HEK293 (cell line): ENCODE measurements at regions not wholly inside any gene's neighbourhood (a gene's known extent, or its start where the extent isn't known, plus 50 kb on each side); places are given as distances from the start of the nearest gene placed in this dataset.

Experiments used
- CTCF ChIA-PET: fragments of 350-600 bp; formaldehyde crosslinking; extraction: SDS; loops from one replicate; lab custom pipeline; 2021; ENCODE audit warnings: antibody characterized with exemption; lab: Yijun Ruan, JAX
- POLR2A ChIA-PET: fragments of 300-600 bp; formaldehyde crosslinking; extraction: SDS; loops from one replicate; lab custom pipeline; 2020; ENCODE audit warnings: antibody characterized with exemption, inconsistent platforms; lab: Yijun Ruan, JAX
- H3K27ac ChIP-seq: fragments of 200-500 bp; sonication (Bioruptor generic); 2 replicates; pipeline ENCODE4 v1.5.1; 2014; ENCODE audit warnings: low read depth, low read length, control low read depth, inconsistent platforms; ENCODE audit errors: extremely low read depth
- H3K36me3 ChIP-seq, 2 experiments: fragments of 200-500 bp in 1 of 2; sonication (Bioruptor generic) in 1 of 2; 1 replicate in 1 of 2; 2 replicates in 1 of 2; pipeline ENCODE4 v1.5.1; 2014 to 2017; ENCODE audit warnings: inconsistent platforms in 2 of 2, low read length in 2 of 2; ENCODE audit not compliant: control insufficient read depth in 2 of 2, insufficient read depth in 1 of 2
- H3K4me1 ChIP-seq: fragments of 200-500 bp; sonication (Bioruptor generic); 2 replicates; pipeline ENCODE4 v1.5.1; 2014; ENCODE audit warnings: mild to moderate bottlenecking, low read length, inconsistent platforms; ENCODE audit not compliant: control insufficient read depth, insufficient read depth
- H3K4me3 ChIP-seq: 2 replicates; pipeline ENCODE4 v1.5.1; 2011; ENCODE audit warnings: low read depth, mild to moderate bottlenecking, control low read depth, low read length, moderate library complexity
- H3K9me3 ChIP-seq: fragments of 200-500 bp; sonication (Bioruptor generic); 2 replicates; pipeline ENCODE4 v1.5.1; 2014; ENCODE audit warnings: low read depth, low read length, inconsistent platforms; ENCODE audit not compliant: control insufficient read depth, insufficient read depth
- BCL11B ChIP-seq: fragments of 450-650 bp; formaldehyde crosslinking; IDR thresholded peaks from 2 replicates; pipeline ENCODE4 v1.5.1; 2016; ENCODE audit warnings: low read depth, missing biosample characterization, missing genetic modification characterization
- SCRT1 ChIP-seq: fragments of 450-650 bp; formaldehyde crosslinking; IDR thresholded peaks from 2 replicates; pipeline ENCODE4 v1.5.1; 2016; ENCODE audit warnings: missing biosample characterization, missing genetic modification characterization, borderline replicate concordance
- SCRT2 ChIP-seq: fragments of 450-650 bp; formaldehyde crosslinking; IDR thresholded peaks from 2 replicates; pipeline ENCODE4 v1.5.1; 2016; ENCODE audit warnings: missing biosample characterization, missing genetic modification characterization
- ZNF132 ChIP-seq: fragments of 450-650 bp; formaldehyde crosslinking; IDR thresholded peaks from 2 replicates; pipeline ENCODE4 v1.5.1; 2017; ENCODE audit warnings: missing biosample characterization, missing genetic modification characterization, borderline replicate concordance
- ZNF138 ChIP-seq: fragments of 450-650 bp; formaldehyde crosslinking; IDR thresholded peaks from 2 replicates; pipeline ENCODE4 v1.5.1; 2016; ENCODE audit warnings: missing biosample characterization, missing genetic modification characterization, borderline replicate concordance
- ZNF157 ChIP-seq: fragments of 450-650 bp; formaldehyde crosslinking; IDR thresholded peaks from 2 replicates; pipeline ENCODE4 v1.5.1; 2016; ENCODE audit warnings: missing biosample characterization, missing genetic modification characterization
- ZNF514 ChIP-seq: fragments of 450-650 bp; formaldehyde crosslinking; IDR thresholded peaks from 2 replicates; pipeline ENCODE4 v1.5.1; 2016; ENCODE audit warnings: missing biosample characterization, missing genetic modification characterization
- ZNF768 ChIP-seq: fragments of 450-650 bp; formaldehyde crosslinking; IDR thresholded peaks from 2 replicates; pipeline ENCODE4 v1.5.1; 2018; ENCODE audit warnings: missing biosample characterization, mild to moderate bottlenecking, missing genetic modification characterization
- ZNF777 ChIP-seq: fragments of 450-650 bp; formaldehyde crosslinking; IDR thresholded peaks from 2 replicates; pipeline ENCODE4 v1.5.1; 2017; ENCODE audit warnings: missing biosample characterization, missing genetic modification characterization, borderline replicate concordance
- TF ChIP-seq, protein P1 (sequence below): fragments of 450-650 bp; formaldehyde crosslinking; IDR thresholded peaks from 2 replicates; pipeline ENCODE4 v1.5.1; 2016; ENCODE audit warnings: missing biosample characterization, missing genetic modification characterization
- TF ChIP-seq, protein P2 (sequence below): fragments of 450-650 bp; formaldehyde crosslinking; IDR thresholded peaks from 2 replicates; pipeline ENCODE4 v1.5.1; 2017; ENCODE audit warnings: missing biosample characterization, missing genetic modification characterization
- TF ChIP-seq, protein P3 (sequence below): fragments of 450-650 bp; formaldehyde crosslinking; IDR thresholded peaks from 2 replicates; pipeline ENCODE4 v1.5.1; 2017; ENCODE audit warnings: missing biosample characterization, missing genetic modification characterization
- TF ChIP-seq, protein P4 (sequence below): fragments of 450-650 bp; formaldehyde crosslinking; IDR thresholded peaks from 2 replicates; pipeline ENCODE4 v1.5.1; 2016; ENCODE audit warnings: missing biosample characterization, missing genetic modification characterization

DNA sequence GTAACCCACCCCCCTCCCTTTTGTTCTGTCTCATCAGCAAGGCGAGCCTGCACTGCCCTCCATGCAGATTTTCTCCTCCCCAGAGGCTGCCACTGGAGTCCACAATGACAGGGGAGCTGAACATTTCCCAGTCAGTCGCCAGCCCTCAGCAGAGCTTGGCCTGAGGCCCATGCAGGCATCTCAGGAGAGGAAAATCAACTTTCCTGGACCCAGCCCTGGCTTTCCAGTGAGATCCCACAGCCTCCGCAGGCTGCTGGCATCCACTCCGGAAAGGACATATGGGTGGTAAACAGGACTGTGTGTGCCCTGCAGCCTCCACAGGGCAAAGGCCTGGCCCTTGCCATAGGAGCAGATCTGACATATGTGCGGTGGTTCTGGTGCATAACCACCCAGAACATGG is 253.8 kb downstream of the TNS1 start:
- no peaks in the 10 kb centered on the region for H3K4me1 ChIP-seq
- H3K36me3 ChIP-seq: no peaks in the 10 kb centered on the region
- no peaks in the 10 kb centered on the region for H3K9me3 ChIP-seq
- TF ChIP-seq, protein P1, sequence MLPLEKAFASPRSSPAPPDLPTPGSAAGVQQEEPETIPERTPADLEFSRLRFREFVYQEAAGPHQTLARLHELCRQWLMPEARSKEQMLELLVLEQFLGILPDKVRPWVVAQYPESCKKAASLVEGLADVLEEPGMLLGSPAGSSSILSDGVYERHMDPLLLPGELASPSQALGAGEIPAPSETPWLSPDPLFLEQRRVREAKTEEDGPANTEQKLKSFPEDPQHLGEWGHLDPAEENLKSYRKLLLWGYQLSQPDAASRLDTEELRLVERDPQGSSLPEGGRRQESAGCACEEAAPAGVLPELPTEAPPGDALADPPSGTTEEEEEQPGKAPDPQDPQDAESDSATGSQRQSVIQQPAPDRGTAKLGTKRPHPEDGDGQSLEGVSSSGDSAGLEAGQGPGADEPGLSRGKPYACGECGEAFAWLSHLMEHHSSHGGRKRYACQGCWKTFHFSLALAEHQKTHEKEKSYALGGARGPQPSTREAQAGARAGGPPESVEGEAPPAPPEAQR (tag by site-specific recombination): no peak
- no peak for TF ChIP-seq ZNF157 (tag by site-specific recombination)
- no peak for TF ChIP-seq ZNF138 (tag by site-specific recombination)
- TF ChIP-seq, protein P2, sequence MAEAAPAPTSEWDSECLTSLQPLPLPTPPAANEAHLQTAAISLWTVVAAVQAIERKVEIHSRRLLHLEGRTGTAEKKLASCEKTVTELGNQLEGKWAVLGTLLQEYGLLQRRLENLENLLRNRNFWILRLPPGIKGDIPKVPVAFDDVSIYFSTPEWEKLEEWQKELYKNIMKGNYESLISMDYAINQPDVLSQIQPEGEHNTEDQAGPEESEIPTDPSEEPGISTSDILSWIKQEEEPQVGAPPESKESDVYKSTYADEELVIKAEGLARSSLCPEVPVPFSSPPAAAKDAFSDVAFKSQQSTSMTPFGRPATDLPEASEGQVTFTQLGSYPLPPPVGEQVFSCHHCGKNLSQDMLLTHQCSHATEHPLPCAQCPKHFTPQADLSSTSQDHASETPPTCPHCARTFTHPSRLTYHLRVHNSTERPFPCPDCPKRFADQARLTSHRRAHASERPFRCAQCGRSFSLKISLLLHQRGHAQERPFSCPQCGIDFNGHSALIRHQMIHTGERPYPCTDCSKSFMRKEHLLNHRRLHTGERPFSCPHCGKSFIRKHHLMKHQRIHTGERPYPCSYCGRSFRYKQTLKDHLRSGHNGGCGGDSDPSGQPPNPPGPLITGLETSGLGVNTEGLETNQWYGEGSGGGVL (tag by site-specific recombination): no peak
- H3K4me3 ChIP-seq: no peak overlapping the region
- ChIA-PET POLR2A (no interaction called here), CTCF (interaction anchor here (0.6 to 0.7 kb wide), 2 partner anchors 106 to 1067 kb away, joined by 3 to 4 read pairs; no protein-coding TSS in a partner anchor)
- H3K27ac ChIP-seq: no peak overlapping the region

DNA sequence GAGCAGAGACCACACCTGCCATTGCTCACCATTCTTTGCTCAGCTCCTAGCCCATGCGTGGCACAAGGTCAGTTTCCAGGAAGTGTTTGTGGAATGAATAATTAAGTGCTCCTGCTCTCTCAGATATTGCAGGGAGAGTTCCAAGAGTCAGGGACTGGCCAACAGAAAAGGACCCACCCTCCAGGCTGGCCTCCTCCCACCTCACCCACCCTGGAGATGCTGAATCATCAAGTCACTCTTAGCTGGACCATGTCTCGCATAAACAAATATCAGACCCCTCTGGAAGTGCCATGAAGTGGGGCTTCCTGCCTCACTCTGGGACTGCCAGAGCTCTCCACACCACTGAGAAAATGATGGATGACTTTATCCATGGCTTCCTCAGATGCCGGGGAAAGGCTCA is 256.0 kb downstream of the TNS1 start:
- H3K4me3 ChIP-seq: no peak overlapping the region
- H3K27ac ChIP-seq: no peak overlapping the region
- H3K9me3 ChIP-seq: no peaks in the 10 kb centered on the region
- no peaks in the 10 kb centered on the region for H3K36me3 ChIP-seq
- TF ChIP-seq BCL11B (tag by site-specific recombination): no peak
- TF ChIP-seq, protein P3, sequence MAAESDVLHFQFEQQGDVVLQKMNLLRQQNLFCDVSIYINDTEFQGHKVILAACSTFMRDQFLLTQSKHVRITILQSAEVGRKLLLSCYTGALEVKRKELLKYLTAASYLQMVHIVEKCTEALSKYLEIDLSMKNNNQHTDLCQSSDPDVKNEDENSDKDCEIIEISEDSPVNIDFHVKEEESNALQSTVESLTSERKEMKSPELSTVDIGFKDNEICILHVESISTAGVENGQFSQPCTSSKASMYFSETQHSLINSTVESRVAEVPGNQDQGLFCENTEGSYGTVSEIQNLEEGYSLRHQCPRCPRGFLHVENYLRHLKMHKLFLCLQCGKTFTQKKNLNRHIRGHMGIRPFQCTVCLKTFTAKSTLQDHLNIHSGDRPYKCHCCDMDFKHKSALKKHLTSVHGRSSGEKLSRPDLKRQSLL (tag by site-specific recombination): no peak
- TF ChIP-seq, protein P4, sequence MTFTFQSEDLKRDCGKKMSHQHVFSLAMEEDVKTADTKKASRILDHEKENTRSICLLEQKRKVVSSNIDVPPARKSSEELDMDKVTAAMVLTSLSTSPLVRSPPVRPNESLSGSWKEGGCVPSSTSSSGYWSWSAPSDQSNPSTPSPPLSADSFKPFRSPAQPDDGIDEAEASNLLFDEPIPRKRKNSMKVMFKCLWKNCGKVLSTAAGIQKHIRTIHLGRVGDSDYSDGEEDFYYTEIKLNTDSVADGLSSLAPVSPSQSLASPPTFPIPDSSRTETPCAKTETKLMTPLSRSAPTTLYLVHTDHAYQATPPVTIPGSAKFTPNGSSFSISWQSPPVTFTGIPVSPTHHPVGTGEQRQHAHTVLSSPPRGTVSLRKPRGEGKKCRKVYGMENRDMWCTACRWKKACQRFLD (tag by site-specific recombination): no peak
- TF ChIP-seq ZNF138 (tag by site-specific recombination): no peak
- TF ChIP-seq ZNF768 (tag by site-specific recombination): no peak
- no peak for TF ChIP-seq ZNF514 (tag by site-specific recombination)
- no peak for TF ChIP-seq ZNF777 (tag by site-specific recombination)
- no peak for TF ChIP-seq SCRT2 (tag by site-specific recombination)
- TF ChIP-seq ZNF132 (tag by site-specific recombination): no peak
- POLR2A ChIA-PET: no interaction called here
- CTCF ChIA-PET: interaction anchor here (1.7 kb wide), 1 partner anchor 34 kb away, joined by 7 read pairs; no protein-coding TSS in a partner anchor
- no peaks in the 10 kb centered on the region for H3K4me1 ChIP-seq

DNA sequence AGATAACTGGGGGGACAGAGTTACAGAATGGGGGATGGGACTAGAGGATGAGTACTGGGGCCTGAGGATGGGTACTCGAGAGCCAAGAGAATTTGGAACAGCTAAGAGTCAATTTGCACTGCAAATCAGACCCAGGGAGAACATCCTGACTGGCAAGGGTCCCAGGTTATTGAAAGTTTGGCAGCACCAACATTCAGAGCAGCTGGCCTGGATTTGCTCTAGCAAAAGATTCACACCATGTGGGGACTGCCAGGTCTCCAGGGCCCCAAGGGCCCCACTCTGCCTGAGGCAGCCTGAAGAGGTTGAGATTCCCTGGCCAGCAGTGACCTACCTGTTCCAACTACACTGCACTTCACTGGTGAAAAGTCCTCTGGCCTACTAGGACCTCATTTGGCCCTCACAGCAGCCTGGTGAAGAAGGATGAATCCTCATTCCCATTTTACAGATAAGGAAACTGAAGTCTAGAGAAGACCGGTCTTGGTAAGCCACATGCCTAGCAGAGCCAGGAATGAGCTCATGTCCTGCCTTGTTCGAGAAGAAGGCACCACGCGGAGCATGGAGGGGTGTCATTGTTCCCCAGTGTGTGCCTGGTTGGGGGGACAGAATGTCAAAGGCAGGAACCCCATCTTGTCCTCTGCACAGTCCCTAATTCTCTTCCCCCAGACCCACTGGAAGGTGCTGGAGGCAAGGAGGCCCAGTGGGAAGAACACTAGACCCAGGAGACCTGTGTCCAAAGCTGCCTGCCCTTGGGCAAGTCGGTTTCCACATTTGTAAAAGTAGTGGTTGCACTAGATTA is 258.6 kb downstream of the TNS1 start:
- ChIA-PET POLR2A (no interaction called here), CTCF (interaction anchor here (0.5 kb wide), 1 partner anchor 1047 kb away, joined by 3 read pairs; no protein-coding TSS in a partner anchor)
- Histone ChIP-seq H3K9me3 (no peaks in the 10 kb centered on the region), H3K27ac (no peak overlapping the region), H3K36me3 (no peaks in the 10 kb centered on the region), H3K4me3 (no peak overlapping the region), H3K4me1 (no peaks in the 10 kb centered on the region)
- TF ChIP-seq SCRT1 (tag by site-specific recombination): no peak
